ENCODE measurements at regions not wholly inside any gene's neighbourhood (a gene's known extent, or its start where the extent isn't known, plus 50 kb on each side); places are given as distances from the start of the nearest gene placed in this dataset.

- Histone ChIP-seq H3K27ac (no peak overlapping the region), H3K4me1 (no peaks in the 10 kb centered on the region), H3K4me2 (no peak overlapping the region), H3K4me3 (no peak overlapping the region), H3K9me3 (no peaks in the 10 kb centered on the region)
- ATAC-seq, result no peak
- WGBS (ENCODE audit: missing lambda C conversion rate), result 28% methylated on average over 3 of the region's 7 CpGs
- ChIA-PET POLR2A (no interaction called here), CTCF (interaction anchor here (0.8 to 1.2 kb wide), 2 partner anchors 107 to 181 kb away, joined by 3 read pairs; no protein-coding TSS in a partner anchor)
- DNase-seq (ENCODE audit: low read depth in 1 of 2, low spot score in 1 of 2), result no peak
- TF ChIP-seq GATA3 (IDR thresholded peaks at IDR 0.05; ENCODE audit: borderline replicate concordance), result no peak
- TF ChIP-seq REST (IDR thresholded peaks at IDR 0.05), result no peak
- no peak for TF ChIP-seq EHF (CRISPR knock-in tag; IDR thresholded peaks at IDR 0.05)
- TF ChIP-seq TP53 (CRISPR knock-in tag; IDR thresholded peaks at IDR 0.05), result no peak
- no peak for TF ChIP-seq ZSCAN20 (CRISPR knock-in tag; IDR thresholded peaks at IDR 0.05)
- TF ChIP-seq HEYL (CRISPR knock-in tag; IDR thresholded peaks at IDR 0.05), result no peak
- TF ChIP-seq JUNB (IDR thresholded peaks at IDR 0.05), result no peak
- no peak for TF ChIP-seq CHD2 (IDR thresholded peaks at IDR 0.05; ENCODE audit: low read length, partially characterized antibody)
- TF ChIP-seq CBX2 (IDR thresholded peaks at IDR 0.05; ENCODE audit: borderline replicate concordance, low read depth), result no peak
- TF ChIP-seq RFX5 (IDR thresholded peaks at IDR 0.05), result no peak
- TF ChIP-seq ESRRA (IDR thresholded peaks at IDR 0.05; ENCODE audit: borderline replicate concordance, low read length), result no peak
- TF ChIP-seq TFCP2L1 (CRISPR knock-in tag; IDR thresholded peaks at IDR 0.05), result no peak
- no peak for TF ChIP-seq MAFK (IDR thresholded peaks at IDR 0.05; ENCODE audit: partially characterized antibody)
- TF ChIP-seq PHF8 (IDR thresholded peaks at IDR 0.05; ENCODE audit: borderline replicate concordance, low read depth), result no peak
- no peak for TF ChIP-seq CHD4 (IDR thresholded peaks at IDR 0.05; ENCODE audit: borderline replicate concordance)
- no peak for TF ChIP-seq MAZ (IDR thresholded peaks at IDR 0.05; ENCODE audit: borderline replicate concordance, low read depth, low read length)
- FAIRE-seq, result no peak
Measured at GRCh38 chr9:135332979-135333748, 146.4 kb upstream of the PPP1R26 start.

- DNase-seq (ENCODE audit: low read depth in 1 of 2, low spot score in 1 of 2) (no peak), ATAC-seq (no peak), FAIRE-seq (no peak)
- POLR2A ChIA-PET, result no interaction called here
- Histone ChIP-seq H3K4me2 (no peak overlapping the region), H3K9me3 (no peaks in the 10 kb centered on the region), H3K4me3 (no peak overlapping the region), H3K4me1 (no peaks in the 10 kb centered on the region), H3K27ac (no peak overlapping the region)
- CTCF ChIA-PET, result interaction anchor here (1.5 to 1.9 kb wide), 2 partner anchors 10 to 11 kb away, joined by 3 to 8 read pairs; no protein-coding TSS in a partner anchor
- no peak for TF ChIP-seq SREBF2 (IDR thresholded peaks at IDR 0.05)
- no peak for TF ChIP-seq RCOR1 (IDR thresholded peaks at IDR 0.05; ENCODE audit: low read depth, low read length)
- no peak for TF ChIP-seq TP53 (CRISPR knock-in tag; IDR thresholded peaks at IDR 0.05)
- TF ChIP-seq RNF2 (IDR thresholded peaks at IDR 0.05; ENCODE audit: borderline replicate concordance, low read depth), result no peak
- no peak for TF ChIP-seq CBX2 (IDR thresholded peaks at IDR 0.05; ENCODE audit: borderline replicate concordance, low read depth)
- no peak for TF ChIP-seq ELK1 (IDR thresholded peaks at IDR 0.05; ENCODE audit: low read depth, low read length)
- TF ChIP-seq RFX5 (IDR thresholded peaks at IDR 0.05), result no peak
- no peak for TF ChIP-seq ESRRA (IDR thresholded peaks at IDR 0.05; ENCODE audit: borderline replicate concordance, low read length)
- no peak for TF ChIP-seq HOXB5 (CRISPR knock-in tag; IDR thresholded peaks at IDR 0.05)
- TF ChIP-seq BCL3 (IDR thresholded peaks at IDR 0.05), result no peak
- no peak for TF ChIP-seq ZNF302 (CRISPR knock-in tag; IDR thresholded peaks at IDR 0.05)
- TF ChIP-seq JUNB (IDR thresholded peaks at IDR 0.05), result no peak
- TF ChIP-seq EHMT2 (IDR thresholded peaks at IDR 0.05; ENCODE audit: low read depth), result no peak
- no peak for TF ChIP-seq HOXA7 (CRISPR knock-in tag; IDR thresholded peaks at IDR 0.05)
- TF ChIP-seq CHD4 (IDR thresholded peaks at IDR 0.05; ENCODE audit: borderline replicate concordance), result no peak
- TF ChIP-seq REST (IDR thresholded peaks at IDR 0.05), result no peak
- 23% methylated on average over 9 of the region's 9 CpGs for WGBS (ENCODE audit: missing lambda C conversion rate)
Measured at GRCh38 chr9:135334953-135335460, 144.6 kb upstream of the PPP1R26 start.

Measured in A549 (cell line).